GM23248 (cell line): ENCODE measurements at regions not wholly inside any gene's neighbourhood (a gene's known extent, or its start where the extent isn't known, plus 50 kb on each side); places are given as distances from the start of the nearest gene placed in this dataset.

ENCODE experiments used
- EZH2 ChIP-seq: fragments of 200-600 bp; sonication (generic); IDR thresholded peaks from 2 replicates; pipeline ENCODE4 v1.6.1; 2018; ENCODE audit warnings: antibody characterized with exemption, mild to moderate bottlenecking; ENCODE audit not compliant: insufficient read depth, poor library complexity, severe bottlenecking
- EZH2phosphoT487 ChIP-seq: fragments of 200-600 bp; sonication (generic); IDR thresholded peaks from 2 replicates; pipeline ENCODE4 v1.6.1; 2018; ENCODE audit warnings: antibody characterized with exemption, moderate library complexity, mild to moderate bottlenecking, low read depth; ENCODE audit not compliant: insufficient read depth

- TF ChIP-seq EZH2 (no peak), EZH2phosphoT487 (no peak)
Measured at GRCh38 chr13:74210693-74211393, 76.6 kb upstream of the KLF12 start.
